ENCODE measurements at regions not wholly inside any gene's neighbourhood (a gene's known extent, or its start where the extent isn't known, plus 50 kb on each side); places are given as distances from the start of the nearest gene placed in this dataset.

- Histone ChIP-seq H3K27ac (no peak overlapping the region), H3K4me3 (no peak overlapping the region), H3K27me3 (replicated peaks; ENCODE audit: insufficient read depth) (no peaks in the 10 kb centered on the region), H3K36me3 (no peaks in the 10 kb centered on the region), H3K4me1 (replicated peaks) (no peaks in the 10 kb centered on the region), H3K9me3 (no peaks in the 10 kb centered on the region)
- WGBS, result 62% methylated on average over 4 of the region's 4 CpGs
- no peak for DNase-seq (ENCODE audit: low spot score)
- TF ChIP-seq CTCF (IDR thresholded peaks at IDR 0.05) (no peak), POLR2AphosphoS5 (IDR thresholded peaks at IDR 0.05) (no peak), POLR2A (IDR thresholded peaks at IDR 0.05) (no peak)
- intact Hi-C loops (cut with DNase I), result no loop called here
These were observed 428.8 kb upstream of the ARID1B start for GRCh38 chr6:156348424-156348823.

GRCh38 chr6:156347656-156348055, 429.5 kb upstream of the ARID1B start:
- no peaks in the 10 kb centered on the region for H3K36me3 ChIP-seq
- no peaks in the 10 kb centered on the region for H3K4me1 ChIP-seq (replicated peaks)
- no peak for DNase-seq (ENCODE audit: low spot score)
- TF ChIP-seq POLR2A (IDR thresholded peaks at IDR 0.05) (no peak), POLR2AphosphoS5 (IDR thresholded peaks at IDR 0.05) (no peak), CTCF (IDR thresholded peaks at IDR 0.05) (no peak)
- no peak overlapping the region for H3K27ac ChIP-seq
- intact Hi-C loops (cut with DNase I), result no loop called here
- 78% methylated on average over 6 of the region's 6 CpGs for WGBS
- H3K9me3 ChIP-seq, result no peaks in the 10 kb centered on the region
- no peaks in the 10 kb centered on the region for H3K27me3 ChIP-seq (replicated peaks; ENCODE audit: insufficient read depth)
- no peak overlapping the region for H3K4me3 ChIP-seq

GRCh38 chr6:156347246-156347645, 429.9 kb upstream of the ARID1B start:
- H3K27me3 ChIP-seq (replicated peaks; ENCODE audit: insufficient read depth), result no peaks in the 10 kb centered on the region
- DNase-seq (ENCODE audit: low spot score), result no peak
- intact Hi-C loops (cut with DNase I), result no loop called here
- H3K9me3 ChIP-seq, result no peaks in the 10 kb centered on the region
- WGBS, result 63% methylated on average over 7 of the region's 7 CpGs
- no peak overlapping the region for H3K4me3 ChIP-seq
- H3K4me1 ChIP-seq (replicated peaks), result no peaks in the 10 kb centered on the region
- H3K27ac ChIP-seq, result no peak overlapping the region
- H3K36me3 ChIP-seq, result no peaks in the 10 kb centered on the region
- TF ChIP-seq POLR2AphosphoS5 (IDR thresholded peaks at IDR 0.05) (no peak), CTCF (IDR thresholded peaks at IDR 0.05) (no peak), POLR2A (IDR thresholded peaks at IDR 0.05) (no peak)

GRCh38 chr6:156345700-156346099, 431.5 kb upstream of the ARID1B start:
- intact Hi-C loops (cut with DNase I), result no loop called here
- no peak for DNase-seq (ENCODE audit: low spot score)
- TF ChIP-seq POLR2AphosphoS5 (IDR thresholded peaks at IDR 0.05) (no peak), CTCF (IDR thresholded peaks at IDR 0.05) (no peak)
- Histone ChIP-seq H3K27ac (no peak overlapping the region), H3K4me1 (replicated peaks) (no peaks in the 10 kb centered on the region), H3K36me3 (no peaks in the 10 kb centered on the region), H3K27me3 (replicated peaks; ENCODE audit: insufficient read depth) (no peaks in the 10 kb centered on the region), H3K4me3 (no peak overlapping the region), H3K9me3 (no peaks in the 10 kb centered on the region)
- WGBS, result 77% methylated on average over 7 of the region's 7 CpGs

- Histone ChIP-seq H3K4me3 (no peak overlapping the region), H3K36me3 (no peaks in the 10 kb centered on the region), H3K27ac (no peak overlapping the region), H3K9me3 (no peaks in the 10 kb centered on the region), H3K4me1 (replicated peaks) (no peaks in the 10 kb centered on the region), H3K27me3 (replicated peaks; ENCODE audit: insufficient read depth) (no peaks in the 10 kb centered on the region)
- TF ChIP-seq POLR2AphosphoS5 (IDR thresholded peaks at IDR 0.05), result no peak
- no peak for TF ChIP-seq CTCF (IDR thresholded peaks at IDR 0.05)
- TF ChIP-seq POLR2A (IDR thresholded peaks at IDR 0.05), result no peak
- 83% methylated on average over 2 of the region's 2 CpGs for WGBS
- intact Hi-C loops (cut with DNase I), result no loop called here
- DNase-seq (ENCODE audit: low spot score), result no peak
These were observed 432.7 kb upstream of the ARID1B start for GRCh38 chr6:156344491-156344890.

Measured in prostate gland (tissue), 2 donors.